SK-N-SH treated with all-trans-retinoic acid at 6 μM for 48 hours (cell line): ENCODE measurements at regions not wholly inside any gene's neighbourhood (a gene's known extent, or its start where the extent isn't known, plus 50 kb on each side); places are given as distances from the start of the nearest gene placed in this dataset.

Source experiments
- ARNTL ChIP-seq: fragments of 450-650 bp; formaldehyde crosslinking; IDR thresholded peaks from 2 replicates; pipeline ENCODE4 v1.5.0; 2020; ENCODE audit warnings: low read depth, mild to moderate bottlenecking, moderate library complexity, borderline replicate concordance
- ESRRG ChIP-seq: fragments of 250-450 bp; sonication (Bioruptor Pico); IDR thresholded peaks from 2 replicates; pipeline ENCODE4 v1.6.1; 2021; ENCODE audit warnings: mild to moderate bottlenecking
- PPARA ChIP-seq: fragments of 250-450 bp; sonication (Bioruptor Pico); IDR thresholded peaks from 2 replicates; pipeline ENCODE4 v1.5.0; 2020; ENCODE audit warnings: mild to moderate bottlenecking, borderline replicate concordance

DNA sequence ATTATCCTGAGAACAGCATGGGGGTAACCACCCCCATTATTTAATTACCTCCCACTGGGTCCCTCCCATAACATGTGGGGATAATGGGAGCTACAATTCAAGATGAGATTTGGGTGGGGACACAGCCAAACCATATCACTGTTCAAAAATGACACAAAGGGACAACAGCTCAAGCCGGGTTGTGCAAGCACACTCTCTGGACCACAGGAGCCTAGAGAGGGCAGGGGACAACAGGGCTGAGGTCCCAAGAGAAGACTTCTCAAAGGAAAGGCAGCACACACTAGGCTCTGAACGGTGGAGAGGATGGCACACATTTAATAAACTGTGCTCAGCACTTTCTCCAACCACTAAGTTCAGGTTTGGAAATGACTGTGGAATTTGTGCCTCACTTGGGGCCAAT, 122.1 kb upstream of the PKDCC start:
- TF ChIP-seq ARNTL (no peak), ESRRG (CRISPR knock-in tag) (no peak), PPARA (CRISPR knock-in tag) (no peak)
